Subcutaneous abdominal adipose tissue (tissue), 5 donors: ENCODE measurements at regions not wholly inside any gene's neighbourhood (a gene's known extent, or its start where the extent isn't known, plus 50 kb on each side); places are given as distances from the start of the nearest gene placed in this dataset.

Experiments used
- H3K27ac ChIP-seq: one replicate; pipeline ENCODE4 v1.7.0; 2013; ENCODE audit warnings: low read depth, mild to moderate bottlenecking, inconsistent platforms, low read length, moderate library complexity
- H3K27me3 ChIP-seq, 5 donors: one replicate each; pipeline ENCODE4 v1.7.0; 2013; ENCODE audit warnings: low read length in 5 of 5, inconsistent platforms in 1 of 5; ENCODE audit not compliant: control insufficient read depth in 5 of 5, insufficient read depth in 4 of 5
- H3K36me3 ChIP-seq, 5 donors: one replicate each; pipeline ENCODE4 v1.7.0; 2013; ENCODE audit warnings: low read length in 5 of 5; ENCODE audit not compliant: control insufficient read depth in 5 of 5, insufficient read depth in 5 of 5
- H3K4me1 ChIP-seq, 5 donors: one replicate each; pipeline ENCODE4 v1.7.0; 2013; ENCODE audit warnings: low read length in 5 of 5, mild to moderate bottlenecking in 3 of 5, moderate library complexity in 1 of 5; ENCODE audit not compliant: control insufficient read depth in 5 of 5, insufficient read depth in 5 of 5
- H3K4me3 ChIP-seq, 5 donors: one replicate each; pipeline ENCODE4 v1.7.0; 2013; ENCODE audit warnings: low read length in 5 of 5, low read depth in 1 of 5
- H3K9ac ChIP-seq, 5 donors: one replicate each; pipeline ENCODE4 v1.7.0; 2013; ENCODE audit warnings: low read length in 5 of 5, mild to moderate bottlenecking in 4 of 5, moderate library complexity in 3 of 5
- H3K9me3 ChIP-seq, 5 donors: one replicate each; pipeline ENCODE4 v1.7.0; 2013; ENCODE audit warnings: low read length in 5 of 5; ENCODE audit not compliant: control insufficient read depth in 5 of 5
- donor health status: healthy.
- donor health status: healthy.
- donor health status: healthy.
- donor health status: healthy.
- donor health status: healthy.

DNA sequence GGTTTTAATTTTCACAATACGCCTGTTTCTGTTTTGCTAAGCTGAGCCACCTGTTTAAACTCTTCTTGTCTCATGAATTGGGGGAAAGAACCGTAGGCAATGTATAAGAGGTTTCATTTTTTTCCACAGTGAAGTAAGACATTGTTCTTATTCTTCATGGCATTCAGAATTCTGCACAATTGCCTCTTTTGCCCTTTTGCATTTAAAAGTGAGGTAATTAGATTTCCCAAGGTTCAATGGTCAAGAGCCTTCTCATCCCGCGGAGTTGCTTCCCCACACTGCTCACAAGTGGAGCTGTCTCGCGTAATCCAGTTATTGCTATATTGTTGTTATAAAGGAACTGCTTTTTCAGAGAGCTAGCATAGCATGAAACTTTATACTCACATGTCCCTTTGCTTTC is 90.9 kb upstream of the SPRY1 start:
- Histone ChIP-seq H3K9me3 (peaks cover 0 to 4% (median 0%) of the 10 kb centered on the region in 5 donors), H3K27ac (no peak overlapping the region), H3K9ac (no peak overlapping the region), H3K4me3 (no peak overlapping the region), H3K4me1 (no peaks in the 10 kb centered on the region), H3K27me3 (no peaks in the 10 kb centered on the region), H3K36me3 (peaks cover 0 to 4% (median 0%) of the 10 kb centered on the region in 5 donors)

DNA sequence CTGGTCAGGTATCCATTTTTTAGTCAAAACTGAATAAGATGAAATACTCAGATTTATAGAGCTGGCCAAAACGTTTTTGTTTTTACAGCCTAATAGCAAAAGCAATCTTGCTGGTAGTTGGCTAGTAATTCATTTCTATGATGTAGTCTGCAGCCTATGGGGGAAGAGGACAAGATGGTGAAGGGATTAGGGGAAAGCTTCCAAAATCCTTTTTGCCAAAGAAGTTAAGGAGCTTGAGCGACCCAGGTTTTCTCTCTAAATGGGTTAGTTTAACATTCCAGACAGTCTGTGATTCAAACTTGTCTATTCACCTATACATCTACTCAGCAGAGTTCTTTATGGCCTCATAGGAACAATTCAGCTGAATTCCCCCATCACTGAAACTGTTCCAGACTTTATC is 89.8 kb upstream of the SPRY1 start:
- Histone ChIP-seq H3K9me3 (peaks cover 0 to 4% (median 0%) of the 10 kb centered on the region in 5 donors), H3K4me1 (no peaks in the 10 kb centered on the region), H3K27me3 (no peaks in the 10 kb centered on the region), H3K4me3 (no peak overlapping the region), H3K9ac (no peak overlapping the region), H3K36me3 (peaks cover 0 to 4% (median 0%) of the 10 kb centered on the region in 5 donors), H3K27ac (no peak overlapping the region)

DNA sequence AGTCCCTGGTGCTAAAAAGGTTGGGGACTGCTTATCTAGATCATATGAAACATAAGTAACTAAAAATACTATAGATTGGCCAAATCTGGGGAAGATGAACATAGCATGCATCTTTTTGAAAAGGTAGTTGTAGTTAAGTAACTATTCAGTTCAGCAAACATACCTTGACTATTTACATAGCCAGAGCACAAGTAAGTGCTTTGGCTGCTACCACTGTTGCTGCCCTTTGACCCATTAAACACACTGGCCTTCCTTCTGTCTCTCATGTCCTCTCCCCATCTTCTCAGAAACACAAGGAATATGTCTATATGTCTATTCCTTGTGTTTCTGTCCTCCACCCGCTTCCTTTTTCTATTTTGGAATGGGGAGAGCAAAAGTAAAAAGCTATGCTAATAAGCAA is 87.9 kb upstream of the SPRY1 start:
- Histone ChIP-seq H3K36me3 (peaks cover 0 to 4% (median 0%) of the 10 kb centered on the region in 5 donors), H3K4me3 (no peak overlapping the region), H3K9ac (no peak overlapping the region), H3K9me3 (peaks cover 0 to 4% (median 0%) of the 10 kb centered on the region in 5 donors), H3K27ac (no peak overlapping the region), H3K27me3 (no peaks in the 10 kb centered on the region), H3K4me1 (no peaks in the 10 kb centered on the region)

DNA sequence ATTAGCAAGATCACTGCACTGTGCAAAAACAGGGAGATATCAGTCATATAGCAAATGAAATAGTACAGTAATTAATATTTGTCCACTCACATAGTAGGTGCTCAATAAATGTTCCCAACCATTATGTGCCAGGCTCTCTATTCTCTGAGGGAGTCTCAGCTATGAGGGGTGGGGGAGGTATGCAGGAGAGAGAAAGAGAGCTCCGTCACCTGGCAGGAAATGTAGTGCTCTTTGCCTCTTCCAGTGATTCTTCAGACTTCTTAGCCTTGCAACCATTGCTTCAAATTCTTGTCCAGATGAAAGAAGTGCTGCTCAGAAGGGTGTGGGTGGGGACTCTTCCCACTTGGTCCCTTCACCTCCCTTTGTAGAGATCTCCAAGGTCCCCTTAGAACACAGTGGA is 84.5 kb upstream of the SPRY1 start:
- H3K4me1 ChIP-seq: no peaks in the 10 kb centered on the region
- no peaks in the 10 kb centered on the region for H3K9me3 ChIP-seq
- no peak overlapping the region for H3K27ac ChIP-seq
- no peaks in the 10 kb centered on the region for H3K27me3 ChIP-seq
- H3K9ac ChIP-seq: no peak overlapping the region
- H3K4me3 ChIP-seq: no peak overlapping the region
- H3K36me3 ChIP-seq: peaks cover 0 to 4% (median 0%) of the 10 kb centered on the region in 5 donors

DNA sequence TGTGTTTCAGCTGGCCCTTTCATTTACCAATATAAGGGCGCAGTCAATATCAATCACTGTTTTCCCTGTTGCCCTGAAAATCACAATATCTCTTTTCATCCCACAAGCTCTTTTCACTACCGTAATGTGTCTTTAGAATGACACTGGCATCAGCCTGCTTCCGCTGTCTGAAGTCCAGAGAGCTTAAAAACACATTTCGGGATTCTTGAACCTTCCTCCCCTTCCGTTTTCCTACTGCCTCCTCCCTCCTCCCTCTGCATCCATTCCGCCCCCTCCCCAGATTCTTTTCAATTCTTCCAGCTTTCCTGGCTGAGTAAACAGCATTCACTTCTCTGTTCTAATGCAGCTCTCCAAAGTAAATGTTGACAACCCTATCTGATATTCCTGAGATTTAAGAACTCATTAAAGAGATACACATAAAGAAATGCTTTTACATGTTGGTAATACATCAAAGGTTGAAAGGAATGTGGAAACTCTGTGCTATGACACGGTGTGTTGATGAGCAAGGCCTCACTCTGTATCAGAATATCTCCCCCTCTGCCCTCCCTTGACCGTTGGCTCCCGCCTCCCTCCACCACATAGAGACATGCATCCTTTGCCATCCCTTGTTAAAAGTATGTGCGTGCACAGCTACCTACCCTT is 83.5 kb upstream of the SPRY1 start:
- Histone ChIP-seq H3K27ac (no peak overlapping the region), H3K4me3 (no peak overlapping the region), H3K9me3 (no peaks in the 10 kb centered on the region), H3K4me1 (no peaks in the 10 kb centered on the region), H3K27me3 (no peaks in the 10 kb centered on the region), H3K36me3 (no peaks in the 10 kb centered on the region), H3K9ac (no peak overlapping the region)

DNA sequence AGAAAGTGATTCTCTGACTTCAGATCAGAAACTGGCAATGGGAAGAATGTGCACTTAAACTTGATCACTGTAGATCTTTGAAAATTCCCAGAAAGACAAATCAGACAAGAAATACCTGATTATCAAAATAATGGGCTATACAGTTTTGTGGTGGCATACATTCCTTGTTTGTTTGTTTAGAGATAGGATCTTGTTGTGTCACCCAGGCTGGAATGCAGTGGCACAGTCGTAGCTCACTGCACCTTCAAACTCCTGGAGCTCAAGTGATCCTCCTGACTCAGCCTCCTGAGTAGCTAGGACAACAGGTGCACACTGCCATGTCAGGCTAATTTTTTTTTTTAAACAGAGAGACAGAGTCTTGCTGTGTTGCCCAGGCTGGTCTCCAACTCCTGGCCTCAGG is 81.0 kb upstream of the SPRY1 start:
- H3K4me3 ChIP-seq: no peak overlapping the region
- H3K9me3 ChIP-seq: peaks cover 0 to 2% (median 0%) of the 10 kb centered on the region in 5 donors
- H3K27ac ChIP-seq: no peak overlapping the region

DNA sequence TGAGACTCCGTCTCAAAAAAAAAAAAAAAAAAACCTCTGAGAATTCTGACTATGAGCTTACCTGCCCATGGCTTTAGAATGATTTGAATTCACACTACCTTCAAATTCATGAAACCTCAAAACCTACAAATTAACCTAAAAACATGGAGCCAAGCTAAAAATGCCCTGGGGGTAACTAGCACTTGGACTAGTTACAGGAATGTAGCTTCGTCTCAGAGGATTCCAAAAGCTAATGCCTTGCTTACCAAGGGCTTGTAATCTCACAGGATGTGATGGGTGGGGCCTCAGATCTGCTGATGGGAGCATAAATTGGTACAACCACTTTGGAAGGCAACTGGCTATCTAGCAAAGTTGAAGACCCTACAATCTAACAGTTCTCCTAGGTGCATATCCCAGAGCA is 79.4 kb upstream of the SPRY1 start:
- H3K27ac ChIP-seq: no peak overlapping the region
- H3K27me3 ChIP-seq: no peaks in the 10 kb centered on the region
- H3K36me3 ChIP-seq: no peaks in the 10 kb centered on the region
- H3K4me3 ChIP-seq: no peak overlapping the region
- no peaks in the 10 kb centered on the region for H3K4me1 ChIP-seq
- peaks cover 0 to 10% (median 6%) of the 10 kb centered on the region in 5 donors for H3K9me3 ChIP-seq
- H3K9ac ChIP-seq: no peak overlapping the region

More for the DNA sequence above, 81.0 kb upstream of the SPRY1 start:
- Histone ChIP-seq H3K4me1 (no peaks in the 10 kb centered on the region), H3K27me3 (no peaks in the 10 kb centered on the region), H3K9ac (no peak overlapping the region), H3K36me3 (no peaks in the 10 kb centered on the region)

DNA sequence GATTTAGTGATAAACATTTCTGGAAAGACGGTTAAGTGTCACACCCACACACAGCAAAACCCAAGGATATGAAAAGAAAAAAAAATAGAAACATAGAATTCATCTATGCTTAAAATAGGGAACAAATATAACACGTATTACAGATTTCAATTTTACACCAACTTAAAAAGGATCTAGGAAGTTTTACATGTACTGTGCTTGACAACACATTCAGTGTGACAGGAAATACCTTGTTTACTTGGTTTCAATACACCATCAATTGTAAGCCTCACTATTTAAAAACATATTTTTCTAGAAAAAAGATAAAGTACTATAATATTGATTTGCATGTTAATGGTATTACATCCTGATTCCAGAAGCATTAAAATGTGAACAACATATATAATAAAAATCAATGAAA is 77.0 kb upstream of the SPRY1 start:
- Histone ChIP-seq H3K36me3 (no peaks in the 10 kb centered on the region), H3K9ac (no peak overlapping the region), H3K27ac (no peak overlapping the region), H3K9me3 (peaks cover 0 to 16% (median 10%) of the 10 kb centered on the region in 5 donors), H3K4me3 (no peak overlapping the region), H3K27me3 (no peaks in the 10 kb centered on the region), H3K4me1 (no peaks in the 10 kb centered on the region)

DNA sequence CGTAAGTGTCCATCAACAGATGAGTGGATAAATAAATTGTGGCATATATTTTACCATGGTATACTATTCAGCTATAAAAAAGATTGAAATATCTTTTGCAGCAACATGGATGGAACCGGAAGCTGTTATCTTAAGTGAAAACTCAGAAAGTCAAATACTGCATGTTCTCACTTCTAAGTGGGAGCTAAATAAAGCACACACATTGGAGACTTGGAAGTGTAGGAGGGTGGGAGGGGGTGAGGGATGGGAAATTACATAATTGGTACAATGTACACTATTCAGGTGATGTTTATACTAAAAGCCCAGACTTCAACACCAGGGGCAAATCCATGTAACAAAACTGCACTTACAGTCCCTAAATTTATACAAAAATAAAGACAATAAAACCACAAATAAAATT is 72.6 kb upstream of the SPRY1 start:
- Histone ChIP-seq H3K9me3 (peaks cover 0 to 16% (median 10%) of the 10 kb centered on the region in 5 donors), H3K36me3 (no peaks in the 10 kb centered on the region), H3K27ac (no peak overlapping the region), H3K4me1 (no peaks in the 10 kb centered on the region), H3K9ac (no peak overlapping the region), H3K27me3 (no peaks in the 10 kb centered on the region), H3K4me3 (no peak overlapping the region)

DNA sequence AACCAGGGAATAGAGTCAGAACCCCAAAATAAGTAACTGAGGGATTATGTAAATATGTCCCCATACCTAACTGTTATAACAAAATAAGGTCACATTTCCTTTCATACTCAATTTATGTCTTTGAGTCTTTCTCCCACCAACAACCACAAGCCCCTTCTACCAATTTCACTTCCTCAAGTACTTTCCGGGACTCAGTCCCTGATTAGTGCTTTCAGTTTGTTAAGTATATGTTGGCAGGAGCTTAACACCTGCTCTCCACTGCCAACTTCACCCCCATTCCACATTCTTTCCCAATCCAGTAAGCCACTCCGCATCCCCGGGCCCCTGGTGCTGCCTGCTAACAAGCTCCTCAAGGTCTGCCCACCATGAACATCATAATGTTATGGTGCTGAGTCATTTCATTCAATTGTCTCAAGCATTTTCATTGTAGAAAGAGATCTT is 71.3 kb upstream of the SPRY1 start:
- peaks cover 0 to 21% (median 10%) of the 10 kb centered on the region in 5 donors for H3K9me3 ChIP-seq
- no peaks in the 10 kb centered on the region for H3K36me3 ChIP-seq
- no peak overlapping the region for H3K9ac ChIP-seq
- no peaks in the 10 kb centered on the region for H3K4me1 ChIP-seq
- H3K4me3 ChIP-seq: no peak overlapping the region
- no peaks in the 10 kb centered on the region for H3K27me3 ChIP-seq
- no peak overlapping the region for H3K27ac ChIP-seq
